GM12875 (cell line): ENCODE measurements at regions not wholly inside any gene's neighbourhood (a gene's known extent, or its start where the extent isn't known, plus 50 kb on each side); places are given as distances from the start of the nearest gene placed in this dataset.
"Not testable (repeated sequence)": the region's sequence is repeated elsewhere in the genome, so short reads cannot be mapped to it uniquely, and the experiment has no call there.

Experiments
- H3K4me3 ChIP-seq: one replicate; pipeline ENCODE4 v1.5.1; 2011; ENCODE audit warnings: low read depth, low read length, control low read depth
- TF ChIP-seq, protein P1 (sequence below): IDR thresholded peaks from 2 replicates; pipeline ENCODE4 v1.5.1; 2011; ENCODE audit warnings: low read depth, mild to moderate bottlenecking, control low read depth, inconsistent platforms, low read length, moderate library complexity, borderline replicate concordance; ENCODE audit not compliant: insufficient read depth

DNA sequence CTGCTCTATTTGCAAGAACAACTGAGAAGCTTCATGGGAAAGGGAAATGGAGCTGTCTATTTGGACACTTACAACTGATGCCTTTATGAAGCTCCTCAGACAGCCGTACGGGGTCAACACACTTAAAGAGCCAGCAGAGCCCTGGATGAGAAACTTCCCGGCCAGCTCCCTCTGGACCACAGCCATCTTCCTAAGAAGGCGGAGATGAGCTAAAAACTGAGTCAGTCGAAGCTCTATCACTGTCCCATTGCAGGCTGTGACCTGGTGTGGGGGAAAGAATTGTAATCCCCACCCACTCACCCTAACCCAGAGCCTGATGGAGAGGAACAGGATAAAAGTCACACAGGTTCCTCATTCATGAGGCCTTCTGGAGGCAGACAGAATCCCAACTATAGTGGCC is 360.4 kb upstream of the JARID2 start:
- H3K4me3 ChIP-seq, result no peak overlapping the region
- TF ChIP-seq, protein P1, sequence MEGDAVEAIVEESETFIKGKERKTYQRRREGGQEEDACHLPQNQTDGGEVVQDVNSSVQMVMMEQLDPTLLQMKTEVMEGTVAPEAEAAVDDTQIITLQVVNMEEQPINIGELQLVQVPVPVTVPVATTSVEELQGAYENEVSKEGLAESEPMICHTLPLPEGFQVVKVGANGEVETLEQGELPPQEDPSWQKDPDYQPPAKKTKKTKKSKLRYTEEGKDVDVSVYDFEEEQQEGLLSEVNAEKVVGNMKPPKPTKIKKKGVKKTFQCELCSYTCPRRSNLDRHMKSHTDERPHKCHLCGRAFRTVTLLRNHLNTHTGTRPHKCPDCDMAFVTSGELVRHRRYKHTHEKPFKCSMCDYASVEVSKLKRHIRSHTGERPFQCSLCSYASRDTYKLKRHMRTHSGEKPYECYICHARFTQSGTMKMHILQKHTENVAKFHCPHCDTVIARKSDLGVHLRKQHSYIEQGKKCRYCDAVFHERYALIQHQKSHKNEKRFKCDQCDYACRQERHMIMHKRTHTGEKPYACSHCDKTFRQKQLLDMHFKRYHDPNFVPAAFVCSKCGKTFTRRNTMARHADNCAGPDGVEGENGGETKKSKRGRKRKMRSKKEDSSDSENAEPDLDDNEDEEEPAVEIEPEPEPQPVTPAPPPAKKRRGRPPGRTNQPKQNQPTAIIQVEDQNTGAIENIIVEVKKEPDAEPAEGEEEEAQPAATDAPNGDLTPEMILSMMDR, result no peak

DNA sequence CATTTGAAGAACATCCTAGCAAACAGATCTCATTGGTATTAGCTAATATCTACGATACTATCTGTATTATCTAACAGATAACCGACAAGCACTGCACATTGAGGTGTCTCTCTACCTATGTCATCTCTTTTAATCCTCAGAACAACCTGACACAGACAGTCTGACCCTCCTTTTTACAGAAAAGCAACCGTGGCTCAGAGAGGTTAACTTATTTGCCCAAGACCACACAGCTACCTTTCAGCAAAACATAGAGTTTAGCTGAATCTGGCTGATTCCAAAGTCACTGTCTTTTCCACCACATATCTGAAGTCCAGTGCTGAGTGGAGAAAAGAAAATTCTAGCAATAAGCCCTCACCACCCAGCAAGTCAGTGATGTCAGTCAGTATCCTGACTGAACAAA is 358.7 kb upstream of the JARID2 start:
- TF ChIP-seq, protein P1, result no peak
- H3K4me3 ChIP-seq, result no peak overlapping the region

DNA sequence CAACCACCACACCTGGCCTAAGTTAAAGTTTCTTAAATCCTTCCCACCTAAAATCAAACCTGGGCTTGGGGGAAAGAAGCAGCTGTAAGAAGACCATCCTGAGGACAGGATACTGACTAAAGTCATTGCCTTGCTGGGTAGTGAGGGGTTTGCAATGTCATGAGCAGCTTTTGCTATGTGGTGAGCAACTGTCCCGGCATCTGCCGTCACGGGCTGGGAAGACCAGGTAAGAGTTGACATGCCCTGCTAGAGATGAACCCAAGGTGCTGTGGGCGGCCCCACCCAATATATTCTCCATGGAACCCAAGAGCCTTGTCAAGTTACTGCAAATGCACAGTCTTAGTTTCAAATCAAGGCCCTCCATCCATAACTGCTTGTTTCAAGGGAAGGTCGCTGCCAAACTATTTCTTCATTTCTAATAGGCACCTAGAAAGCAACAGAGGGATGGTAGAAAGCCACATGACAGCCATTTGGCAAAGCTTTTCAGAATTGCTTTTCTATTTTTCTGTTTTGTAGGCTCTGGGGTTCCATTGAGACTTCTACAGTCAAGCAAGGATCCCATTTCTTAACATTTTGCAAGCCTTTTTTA is 357.8 kb upstream of the JARID2 start:
- TF ChIP-seq, protein P1, result no peak
- H3K4me3 ChIP-seq, result no peak overlapping the region

DNA sequence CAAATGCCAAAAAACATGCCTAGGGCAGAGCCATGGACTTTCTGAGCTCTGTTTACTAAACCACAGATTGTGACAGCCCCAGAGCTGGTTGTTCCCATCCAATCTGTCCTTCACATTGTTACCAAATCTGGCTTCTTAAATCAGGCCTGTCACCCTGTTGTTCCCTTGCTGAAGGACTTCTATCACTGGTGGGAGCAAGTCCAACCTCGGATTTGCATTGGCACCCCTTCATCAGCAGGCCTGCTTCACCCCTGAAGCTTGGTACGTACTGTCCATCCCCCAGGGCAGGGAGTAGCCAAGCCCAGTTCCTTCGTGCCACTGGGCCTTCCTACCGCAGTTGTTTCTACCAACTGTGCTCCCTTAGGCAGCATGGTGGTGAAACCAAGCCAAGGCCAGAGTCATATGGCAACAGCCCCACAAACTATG is 357.3 kb upstream of the JARID2 start:
- H3K4me3 ChIP-seq, result no peak overlapping the region
- TF ChIP-seq, protein P1, result no peak

DNA sequence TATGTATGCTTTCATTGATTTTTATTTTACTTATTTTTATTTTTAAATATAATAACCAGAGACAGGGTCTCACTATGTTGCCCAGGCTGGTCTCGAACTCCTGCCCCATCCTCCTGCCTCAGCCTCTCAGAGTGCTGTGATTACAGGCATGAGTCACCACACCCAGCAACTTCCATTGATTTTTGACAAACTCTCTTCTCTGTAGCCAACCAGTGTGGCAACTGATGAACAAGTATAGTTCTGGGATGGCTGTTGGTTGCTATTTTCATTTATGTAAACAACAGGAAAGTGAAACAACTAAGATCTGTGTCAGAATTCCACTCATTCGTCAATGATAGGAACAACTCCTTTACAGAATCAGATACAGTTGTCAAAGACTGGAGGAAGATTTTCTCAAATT is 356.7 kb upstream of the JARID2 start:
- TF ChIP-seq, protein P1, result no peak
- no peak overlapping the region for H3K4me3 ChIP-seq

DNA sequence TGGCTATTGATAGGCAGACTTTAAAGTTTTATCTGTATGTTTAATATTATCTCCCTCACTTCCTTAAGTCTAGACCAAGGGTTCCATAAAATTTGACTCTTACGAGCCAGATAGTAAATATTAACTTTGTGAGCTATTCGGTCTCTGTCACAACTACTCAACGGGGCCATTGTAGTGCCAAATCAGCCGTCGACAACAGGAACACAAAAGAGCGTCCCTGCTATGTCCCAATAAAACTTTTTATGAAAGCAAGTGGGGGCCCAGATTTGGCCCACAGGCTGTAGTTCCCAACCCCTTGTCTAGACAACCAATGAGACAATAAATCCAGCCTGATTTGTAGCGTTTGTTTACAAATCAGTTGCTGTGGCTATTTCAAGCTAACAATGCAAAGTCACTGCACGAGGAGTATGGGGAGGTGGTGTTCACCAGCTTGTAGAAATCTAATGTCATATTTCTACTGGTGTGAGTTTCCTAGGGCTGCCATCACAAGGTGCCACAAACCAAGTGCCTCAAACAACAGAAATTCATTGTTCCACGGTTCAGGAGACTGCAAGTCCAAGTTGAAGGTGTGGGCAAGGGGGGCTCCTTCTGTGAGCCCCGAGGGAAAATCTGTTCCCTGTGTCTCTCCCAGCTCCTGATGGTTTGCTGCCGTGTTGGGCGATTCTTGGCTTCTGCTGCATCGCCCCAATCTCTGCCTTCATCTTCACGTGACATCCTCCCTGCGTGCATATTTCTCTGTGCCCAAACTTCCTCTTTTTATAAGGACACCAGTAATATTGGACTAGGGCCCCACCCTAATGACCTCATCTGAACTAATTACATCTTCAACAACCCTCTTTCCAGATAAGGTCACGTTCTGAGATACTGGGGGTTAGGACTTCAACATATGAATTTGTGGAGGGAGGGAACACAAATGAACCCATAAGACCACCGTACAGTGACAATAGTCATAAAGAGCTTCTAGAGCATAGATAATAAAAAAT is 356.0 kb upstream of the JARID2 start:
- TF ChIP-seq, protein P1, result no peak

DNA sequence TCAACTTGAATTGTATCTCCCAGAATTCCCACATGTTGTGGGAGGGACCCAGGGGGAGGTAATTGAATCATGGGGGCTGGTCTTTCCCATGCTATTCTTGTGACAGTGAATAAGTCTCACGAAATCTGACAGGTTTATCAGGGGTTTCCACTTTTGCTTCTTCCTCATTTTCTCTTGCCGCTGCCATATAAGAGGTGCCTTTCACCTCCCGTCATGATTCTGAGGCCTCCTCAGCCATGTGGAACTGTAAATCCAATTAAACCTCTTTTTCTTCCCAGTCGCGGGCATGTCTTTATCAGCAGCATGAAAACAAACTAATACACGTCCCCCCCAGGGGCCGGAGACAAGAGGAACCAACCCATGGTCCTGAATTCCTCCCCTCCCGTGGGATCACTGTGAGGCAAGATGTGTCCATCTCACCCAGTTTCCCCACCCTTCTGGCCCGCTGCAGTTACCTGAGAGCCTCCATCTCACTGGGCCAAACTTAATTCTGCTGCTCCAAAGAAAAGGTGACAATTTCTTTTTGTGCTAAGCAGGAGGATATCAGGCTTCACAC is 354.0 kb upstream of the JARID2 start:
- H3K4me3 ChIP-seq, result not testable (repeated sequence)

More for the DNA sequence above, 356.0 kb upstream of the JARID2 start:
- no peak overlapping the region for H3K4me3 ChIP-seq
